SH-SY5Y (cell line): ENCODE measurements at regions not wholly inside any gene's neighbourhood (a gene's known extent, or its start where the extent isn't known, plus 50 kb on each side); places are given as distances from the start of the nearest gene placed in this dataset.

ENCODE experiments used
- GATA2 ChIP-seq: IDR thresholded peaks from 2 replicates; pipeline ENCODE4 v1.6.1; 2011; ENCODE audit warnings: mild to moderate bottlenecking, low read depth, low read length
- GATA3 ChIP-seq: IDR thresholded peaks from 2 replicates; pipeline ENCODE4 v1.6.1; 2011; ENCODE audit warnings: low read depth, mild to moderate bottlenecking, low read length, moderate library complexity

DNA sequence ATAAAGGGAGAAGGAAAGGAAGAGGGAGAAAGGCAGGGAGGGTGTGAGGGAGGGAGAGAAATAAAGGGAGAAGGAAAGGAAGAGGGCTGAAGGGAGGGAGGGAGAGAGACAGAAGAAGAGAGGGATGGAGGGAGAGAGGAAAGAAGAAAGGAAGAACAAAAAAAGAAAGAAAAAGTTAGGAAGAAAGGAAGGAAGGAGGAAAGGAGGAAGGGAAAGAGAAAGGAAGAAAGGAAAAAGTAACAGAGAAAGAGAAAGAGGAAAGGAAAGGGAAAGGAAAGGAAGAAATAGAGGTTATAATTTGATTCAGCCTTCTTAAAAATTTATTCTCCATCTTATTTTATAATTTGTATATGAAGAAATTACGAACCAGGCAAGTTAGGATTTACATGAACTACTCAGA lies 836.6 kb upstream of the C9orf72 start:
- TF ChIP-seq GATA2 (no peak), GATA3 (no peak)

DNA sequence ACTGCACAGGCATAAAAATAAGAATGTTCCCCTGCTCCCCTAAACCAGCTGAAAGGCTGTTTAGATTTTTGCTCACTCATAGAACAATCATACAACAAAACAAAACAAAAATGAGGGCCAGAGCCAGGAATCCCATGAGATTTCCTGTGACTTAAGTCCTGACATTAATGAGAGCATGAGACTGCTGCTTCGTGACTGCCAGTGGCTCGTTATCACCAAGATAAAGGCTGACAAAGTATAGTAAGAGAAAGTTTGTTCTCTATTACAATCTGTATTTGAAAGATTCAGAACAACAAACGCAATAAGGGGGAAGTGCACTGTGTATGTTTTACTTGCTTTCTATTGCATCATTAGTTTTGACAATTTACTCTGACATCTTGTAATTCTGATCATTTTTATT lies 837.1 kb upstream of the C9orf72 start:
- TF ChIP-seq GATA2 (no peak), GATA3 (no peak)

DNA sequence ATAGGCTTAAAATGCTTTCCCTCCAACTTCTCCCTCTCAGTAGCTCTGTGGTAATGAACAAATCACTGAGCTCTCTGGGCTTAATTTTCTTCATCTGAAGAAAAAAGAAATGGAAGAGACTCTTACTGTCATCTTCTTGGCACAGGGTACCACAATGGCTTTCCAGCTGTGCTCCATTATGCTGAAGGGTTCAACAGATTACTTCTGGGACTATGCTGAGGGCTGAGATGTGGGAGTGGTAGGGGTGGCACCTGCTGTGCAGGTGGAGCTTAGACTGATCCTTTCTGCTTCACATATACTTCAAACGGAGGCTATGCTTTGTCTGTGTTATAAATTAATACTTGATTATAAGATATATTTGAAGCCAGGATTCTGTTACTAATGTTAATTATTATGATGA lies 840.2 kb upstream of the C9orf72 start:
- no peak for TF ChIP-seq GATA3

DNA sequence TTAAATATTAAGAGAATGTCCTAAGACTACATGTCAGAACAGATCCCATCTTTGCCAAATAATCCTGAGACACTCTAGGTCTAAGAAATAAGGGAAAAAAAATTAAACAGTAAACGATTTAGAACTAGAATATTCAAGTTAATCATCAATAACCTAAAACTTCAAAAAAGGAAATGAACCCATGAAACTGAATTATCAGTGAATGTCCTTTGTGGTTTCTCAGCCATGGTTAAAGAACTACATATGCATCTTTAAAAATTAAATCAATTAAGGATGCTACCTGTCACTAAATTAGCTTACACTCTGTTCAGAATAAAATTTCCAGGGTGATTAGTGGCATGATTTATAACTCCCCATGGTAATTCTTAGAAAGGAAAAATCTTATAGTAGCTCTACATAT lies 850.0 kb upstream of the C9orf72 start:
- no peak for TF ChIP-seq GATA2
- no peak for TF ChIP-seq GATA3

DNA sequence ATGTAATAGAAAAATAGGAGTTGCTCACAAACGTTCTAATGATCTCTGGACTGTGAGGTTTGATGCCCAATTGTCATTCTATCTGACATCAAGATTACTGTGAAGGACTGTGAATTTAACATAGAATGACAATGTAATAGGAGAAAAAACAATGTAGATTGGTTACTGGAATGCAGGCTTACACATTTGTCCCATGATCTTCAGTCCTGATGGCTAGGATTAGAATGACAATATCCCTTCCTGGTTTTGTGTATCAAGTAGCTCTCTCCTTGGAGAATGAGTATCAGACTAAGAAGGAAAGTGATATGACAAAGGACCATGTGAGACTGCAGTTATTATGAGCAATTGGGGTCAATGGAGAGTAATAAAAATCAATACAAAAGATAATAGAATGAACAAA lies 862.2 kb upstream of the C9orf72 start:
- no peak for TF ChIP-seq GATA2
- no peak for TF ChIP-seq GATA3

DNA sequence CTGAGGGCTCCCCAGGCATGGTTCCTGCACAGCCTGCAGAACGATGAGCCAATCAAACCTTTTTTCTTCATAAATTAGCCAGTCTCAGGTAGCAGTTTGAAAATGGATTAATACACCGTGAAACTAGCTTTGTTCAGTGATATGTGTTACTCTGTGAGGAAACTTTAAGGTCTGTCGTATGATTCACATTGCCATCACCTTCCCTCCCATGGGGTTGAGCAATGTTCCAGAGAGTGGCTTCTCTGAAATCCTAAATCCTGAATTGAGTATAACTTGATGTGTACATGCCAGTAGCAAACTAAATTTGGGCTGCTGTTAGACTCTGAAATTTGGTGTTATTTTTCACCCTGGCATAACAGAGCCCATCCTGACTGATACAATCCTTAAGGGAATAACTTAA lies 866.4 kb upstream of the C9orf72 start:
- TF ChIP-seq GATA2 (no peak), GATA3 (no peak)

DNA sequence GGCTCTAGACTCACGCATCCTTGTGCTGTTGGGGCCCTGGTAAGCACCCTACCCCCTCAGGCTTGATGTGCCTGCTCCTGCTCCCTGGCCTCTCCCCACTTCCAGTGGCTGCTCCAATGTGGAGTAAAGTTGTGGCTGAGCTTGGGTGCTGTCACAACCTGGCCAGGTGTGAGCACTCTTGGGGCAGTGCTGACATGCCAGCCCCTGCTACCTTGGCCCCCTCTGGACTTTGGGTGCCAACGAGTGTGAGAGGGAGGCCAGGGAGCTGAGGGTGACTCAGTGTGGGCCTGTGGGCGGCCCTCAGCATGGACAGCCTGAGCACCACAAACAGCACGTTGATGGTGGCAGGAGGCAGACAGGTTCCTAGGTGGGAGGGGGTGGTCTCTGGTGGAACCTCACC lies 870.2 kb upstream of the C9orf72 start:
- no peak for TF ChIP-seq GATA2
- TF ChIP-seq GATA3 = no peak

DNA sequence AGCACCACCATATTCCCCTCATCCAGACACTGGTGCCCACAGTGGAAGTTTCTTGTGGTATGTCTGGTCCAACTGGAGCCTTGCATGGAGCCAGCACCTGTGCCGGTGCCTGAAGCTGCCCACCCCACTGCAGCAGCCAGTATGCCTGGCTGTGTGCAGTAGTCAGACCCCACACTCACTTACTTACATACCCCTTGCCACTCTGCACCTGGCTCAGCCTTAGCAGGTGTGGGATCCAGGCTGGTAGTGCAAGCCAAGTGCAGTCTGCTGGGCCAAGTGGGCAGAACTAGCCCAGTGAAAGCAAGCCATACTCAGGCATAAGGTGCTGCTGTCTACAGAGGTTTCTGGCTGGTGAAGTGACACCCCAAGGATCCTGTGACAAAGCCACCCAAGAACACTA lies 871.4 kb upstream of the C9orf72 start:
- no peak for TF ChIP-seq GATA2
- TF ChIP-seq GATA3 = no peak

DNA sequence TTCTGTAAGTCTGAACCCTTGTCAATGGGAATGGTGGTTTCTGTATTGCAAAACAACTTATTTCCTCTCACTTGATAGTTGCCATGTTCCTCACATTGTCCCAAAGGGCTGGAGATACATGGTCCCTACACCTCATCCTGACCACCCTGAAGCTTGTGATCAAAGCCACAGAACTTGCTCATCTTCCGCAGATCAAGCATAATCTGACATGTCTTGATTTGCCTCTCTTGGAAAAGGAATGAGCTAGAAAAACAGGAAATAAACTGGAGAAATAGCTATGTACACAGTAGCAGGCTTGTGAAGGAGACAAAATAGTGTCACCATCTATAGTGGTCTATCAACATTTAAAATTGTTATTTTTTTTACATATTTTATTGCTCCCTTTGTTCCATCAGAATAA lies 871.9 kb upstream of the C9orf72 start:
- TF ChIP-seq GATA2 = no peak
- no peak for TF ChIP-seq GATA3

DNA sequence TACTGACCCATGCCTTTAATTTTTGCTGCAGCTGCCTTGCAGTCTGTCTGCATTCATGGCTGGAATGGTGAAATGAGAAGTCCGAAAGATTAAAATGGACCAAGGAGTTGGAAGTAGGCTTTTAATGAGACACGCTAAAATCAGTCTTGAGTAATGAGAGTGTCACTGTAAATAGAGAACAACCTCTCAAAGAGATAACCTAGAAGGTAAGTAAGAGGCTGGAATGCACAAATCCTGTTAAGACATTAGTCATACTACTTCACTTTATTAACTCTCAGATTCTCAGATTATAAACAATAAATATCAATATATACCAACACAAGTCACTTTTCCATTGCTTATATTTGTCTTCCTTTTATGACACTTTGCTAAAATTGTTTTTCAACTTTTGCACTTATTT lies 880.6 kb upstream of the C9orf72 start:
- no peak for TF ChIP-seq GATA2
- TF ChIP-seq GATA3 = no peak

DNA sequence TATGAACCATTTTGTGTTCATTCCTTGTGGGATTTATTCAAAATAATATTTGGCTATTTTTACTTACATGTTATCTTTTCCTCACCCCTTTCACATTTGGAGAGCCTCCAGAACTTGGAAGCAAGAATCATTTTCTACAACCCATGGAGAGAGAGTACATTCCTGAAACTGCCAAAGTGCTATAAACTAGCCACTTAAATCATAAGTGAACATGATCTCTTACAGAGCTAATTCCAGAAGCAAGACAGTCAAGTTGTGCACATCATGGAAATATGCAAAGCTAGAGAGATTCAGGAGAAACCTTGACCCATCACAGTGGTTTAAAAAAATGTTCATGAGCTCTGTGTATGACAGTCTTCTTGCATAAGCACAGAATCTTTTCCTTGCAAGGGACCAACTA lies 883.6 kb upstream of the C9orf72 start:
- TF ChIP-seq GATA3 = no peak
- TF ChIP-seq GATA2 = no peak

DNA sequence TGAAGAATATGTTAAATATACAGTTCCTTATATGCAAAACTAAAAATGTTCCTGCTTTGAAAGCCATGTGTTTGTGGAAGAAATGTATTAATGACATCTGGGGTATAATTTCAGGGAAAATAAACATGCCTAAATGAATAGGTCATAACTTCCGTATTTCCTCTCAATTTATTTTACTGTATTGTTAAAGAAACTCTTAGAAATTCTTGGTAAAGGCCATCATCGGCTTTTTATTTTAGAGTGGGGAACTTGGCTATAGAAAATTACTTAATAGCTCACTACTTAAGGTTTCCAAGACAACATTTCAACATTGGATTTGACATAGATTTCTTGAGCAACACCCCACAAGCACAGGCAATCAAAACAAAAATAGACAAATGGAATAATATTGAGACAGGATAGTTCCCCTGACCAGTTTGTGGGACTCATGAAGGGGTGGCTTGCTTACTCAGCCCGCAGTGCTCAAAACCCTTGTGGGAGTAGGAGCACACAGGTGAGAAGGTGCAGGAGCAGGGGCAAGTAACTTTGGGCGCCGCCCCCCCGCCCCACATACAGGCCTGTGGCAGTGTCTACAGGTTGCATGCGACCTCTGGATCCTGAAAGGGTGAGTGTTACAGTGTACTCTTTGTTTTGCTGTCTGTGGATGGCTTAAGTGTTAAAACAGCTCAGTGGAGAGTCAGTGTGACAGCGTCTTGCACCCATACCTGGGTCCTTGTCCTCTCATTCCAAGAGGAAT lies 891.4 kb upstream of the C9orf72 start:
- no peak for TF ChIP-seq GATA2
- no peak for TF ChIP-seq GATA3

DNA sequence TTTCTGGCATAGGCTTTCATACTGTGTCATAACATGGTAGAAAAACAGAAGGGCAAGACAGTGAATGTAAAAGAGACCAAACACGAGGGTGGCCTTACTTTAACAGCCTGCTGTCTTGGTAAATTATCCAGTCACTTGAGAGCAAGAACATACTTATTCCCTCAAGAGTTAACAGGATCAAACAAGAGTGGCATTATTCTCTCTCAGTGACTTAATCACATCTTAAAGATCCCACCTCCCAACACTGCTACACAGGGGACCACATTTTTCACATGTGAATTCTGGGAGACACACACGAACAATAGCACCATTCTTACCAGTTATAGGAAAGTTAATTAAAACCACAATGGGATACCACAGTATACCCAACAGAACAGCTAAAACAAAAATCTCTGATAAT lies 898.0 kb upstream of the C9orf72 start:
- TF ChIP-seq GATA2 (no peak), GATA3 (no peak)

DNA sequence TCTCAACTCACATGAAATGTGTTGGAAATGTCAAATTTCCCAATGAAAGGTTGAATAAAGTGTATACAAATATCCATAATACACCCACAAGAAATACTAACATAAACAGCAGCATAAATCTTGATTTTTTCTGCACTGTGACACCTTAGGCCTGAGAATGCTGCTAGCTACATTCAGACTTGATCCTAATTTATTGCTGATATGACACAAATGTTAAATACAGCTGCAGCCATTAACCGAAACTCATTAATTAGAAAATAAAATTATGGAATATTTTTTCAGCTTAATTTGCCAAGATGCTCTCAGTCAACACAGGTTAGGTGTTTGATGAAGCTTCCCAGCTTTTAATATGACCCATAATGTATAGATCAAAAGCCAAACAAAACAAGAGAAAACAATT lies 914.3 kb upstream of the C9orf72 start:
- TF ChIP-seq GATA3 (no peak), GATA2 (no peak)

DNA sequence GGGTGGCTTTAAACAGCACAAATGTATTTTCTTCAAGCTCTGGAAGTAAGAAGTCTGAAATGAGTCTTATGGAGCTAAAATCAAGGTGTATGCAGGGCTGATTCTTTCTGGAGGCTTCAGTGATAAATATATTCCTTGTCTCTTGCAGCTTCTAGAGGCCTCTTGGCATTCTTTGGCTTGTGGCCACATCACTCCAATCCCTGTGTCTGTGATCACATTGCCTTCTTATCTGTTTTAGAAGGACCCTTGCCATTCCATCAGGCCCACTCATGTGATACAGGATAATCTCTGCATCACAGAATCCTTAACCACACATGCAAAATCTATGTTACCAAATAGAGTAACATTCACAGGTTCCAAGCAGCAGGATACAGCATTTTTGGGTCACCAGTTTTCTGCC lies 917.8 kb upstream of the C9orf72 start:
- no peak for TF ChIP-seq GATA2
- no peak for TF ChIP-seq GATA3

DNA sequence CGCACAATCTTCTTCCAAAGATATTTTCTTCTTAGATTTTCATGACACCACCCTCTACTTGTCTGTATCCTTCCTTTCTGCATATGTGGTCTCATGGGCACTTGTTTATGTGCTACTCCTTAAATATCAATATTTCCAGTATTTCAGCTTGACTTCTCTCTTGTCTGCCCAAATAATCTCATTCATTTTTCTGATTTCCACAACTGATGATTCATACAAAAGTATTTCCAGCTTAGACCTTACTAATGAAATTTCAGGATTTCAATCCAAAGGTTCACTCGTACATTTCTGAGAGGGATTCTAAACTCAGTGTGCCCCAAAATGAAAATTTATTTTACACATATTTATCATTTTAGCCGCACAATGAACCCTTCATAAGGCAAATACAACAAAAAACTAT lies 928.9 kb upstream of the C9orf72 start:
- TF ChIP-seq GATA2 (no peak), GATA3 (no peak)

DNA sequence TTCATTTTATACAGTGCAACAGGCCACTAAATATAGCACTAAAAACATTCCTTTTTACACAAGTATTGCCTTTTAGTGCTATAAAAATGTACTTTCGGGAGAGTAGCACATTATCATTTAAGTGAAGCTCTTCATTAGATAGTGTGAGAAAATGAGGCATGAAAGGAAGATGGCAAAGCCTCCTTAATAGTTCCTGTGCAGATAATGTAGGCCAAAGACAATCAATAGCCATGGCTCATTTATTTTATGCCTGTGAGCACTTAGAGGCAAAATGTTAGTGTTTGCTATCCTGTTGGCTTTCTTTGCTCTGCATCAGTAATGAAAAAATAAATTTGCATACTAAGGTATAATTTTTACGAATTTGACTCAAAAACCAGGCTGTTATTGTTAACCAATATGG lies 929.5 kb upstream of the C9orf72 start:
- TF ChIP-seq GATA3 = no peak
- TF ChIP-seq GATA2 = no peak
